Panc1 (cell line): ENCODE measurements at regions not wholly inside any gene's neighbourhood (a gene's known extent, or its start where the extent isn't known, plus 50 kb on each side); places are given as distances from the start of the nearest gene placed in this dataset.

ENCODE experiments used
- REST ChIP-seq, 2 experiments: IDR thresholded peaks; 2 replicates each; pipeline ENCODE4 v1.6.1; 2011 to 2012; ENCODE audit warnings: low read depth in 2 of 2, control low read depth in 1 of 2, low read length in 1 of 2, mild to moderate bottlenecking in 1 of 2, moderate library complexity in 1 of 2; ENCODE audit not compliant: insufficient read depth in 1 of 2
- TCF7L2 ChIP-seq: IDR thresholded peaks from 2 replicates; pipeline ENCODE4 v1.6.1; 2011; ENCODE audit warnings: mild to moderate bottlenecking, low read depth, low read length, inconsistent platforms
- TF ChIP-seq, protein P1 (sequence below): fragments of 450-650 bp; IDR thresholded peaks from 2 replicates; pipeline ENCODE4 v1.5.1; 2017; ENCODE audit warnings: mild to moderate bottlenecking

- TF ChIP-seq, protein P1, sequence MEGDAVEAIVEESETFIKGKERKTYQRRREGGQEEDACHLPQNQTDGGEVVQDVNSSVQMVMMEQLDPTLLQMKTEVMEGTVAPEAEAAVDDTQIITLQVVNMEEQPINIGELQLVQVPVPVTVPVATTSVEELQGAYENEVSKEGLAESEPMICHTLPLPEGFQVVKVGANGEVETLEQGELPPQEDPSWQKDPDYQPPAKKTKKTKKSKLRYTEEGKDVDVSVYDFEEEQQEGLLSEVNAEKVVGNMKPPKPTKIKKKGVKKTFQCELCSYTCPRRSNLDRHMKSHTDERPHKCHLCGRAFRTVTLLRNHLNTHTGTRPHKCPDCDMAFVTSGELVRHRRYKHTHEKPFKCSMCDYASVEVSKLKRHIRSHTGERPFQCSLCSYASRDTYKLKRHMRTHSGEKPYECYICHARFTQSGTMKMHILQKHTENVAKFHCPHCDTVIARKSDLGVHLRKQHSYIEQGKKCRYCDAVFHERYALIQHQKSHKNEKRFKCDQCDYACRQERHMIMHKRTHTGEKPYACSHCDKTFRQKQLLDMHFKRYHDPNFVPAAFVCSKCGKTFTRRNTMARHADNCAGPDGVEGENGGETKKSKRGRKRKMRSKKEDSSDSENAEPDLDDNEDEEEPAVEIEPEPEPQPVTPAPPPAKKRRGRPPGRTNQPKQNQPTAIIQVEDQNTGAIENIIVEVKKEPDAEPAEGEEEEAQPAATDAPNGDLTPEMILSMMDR = no peak
- TF ChIP-seq TCF7L2 (no peak), REST (IDR thresholded peaks at IDR 0.05; ENCODE audit: insufficient read depth in 1 of 2, low read depth in 2 of 2, low read length in 1 of 2) (no peak)
Measured at GRCh38 chr2:234858790-234859329, 93.0 kb upstream of the SH3BP4 start.
